Endothelial cell of umbilical vein (primary cell): ENCODE measurements at regions not wholly inside any gene's neighbourhood (a gene's known extent, or its start where the extent isn't known, plus 50 kb on each side); places are given as distances from the start of the nearest gene placed in this dataset.

Source experiments
- BruUV-seq: library from RNA; stranded (reverse); fragments of 400-500 nt; replicated peaks from 2 replicates; lab custom pipeline; 2021; lab: Mats Ljungman, UMichigan
- CTCF ChIA-PET: fragments of 300-600, 350-600 bp; sonication (Branson Sonifier 250); formaldehyde crosslinking; loops from one replicate; lab custom pipeline; 2021; ENCODE audit warnings: antibody characterized with exemption, inconsistent platforms; lab: Charles Lee
- POLR2A ChIA-PET: fragments of 300-600, 350-600 bp; sonication (Branson Sonifier 250); formaldehyde crosslinking; loops from one replicate; lab custom pipeline; 2021; ENCODE audit warnings: antibody characterized with exemption, inconsistent platforms; lab: Charles Lee
- DNase-seq: peaks from one replicate; pipeline ENCODE4 v3.0.0-alpha.2; 2011; ENCODE audit warnings: low read depth, low spot score
- FAIRE-seq: peaks from 2 replicates; lab custom pipeline; 2011; peaks lifted over from hg19 to GRCh38; lab: Jason Lieb, UNC
- H2AFZ ChIP-seq: 2 replicates; pipeline ENCODE4 v1.6.0; 2012; ENCODE audit warnings: low read depth, low read length, control low read depth, inconsistent platforms
- H3K27ac ChIP-seq: 2 replicates; pipeline ENCODE4 v1.5.1; 2011; ENCODE audit warnings: low read depth, mild to moderate bottlenecking, control low read depth, low read length, moderate library complexity; ENCODE audit not compliant: insufficient read depth
- H3K27me3 ChIP-seq, 2 experiments: 2 replicates each; pipeline versions ENCODE4 v1.6.0 to v1.6.1; 2011; ENCODE audit warnings: low read length in 2 of 2, mixed read lengths in 1 of 2; ENCODE audit not compliant: control insufficient read depth in 2 of 2, insufficient read depth in 2 of 2
- H3K36me3 ChIP-seq, 2 experiments: 2 replicates in 1 of 2; 3 replicates in 1 of 2; pipeline ENCODE4 v1.5.1; 2011; ENCODE audit warnings: low read length in 2 of 2, mild to moderate bottlenecking in 1 of 2, moderate library complexity in 1 of 2; ENCODE audit not compliant: control insufficient read depth in 2 of 2, insufficient read depth in 2 of 2; ENCODE audit errors: extremely low read depth in 1 of 2
- H3K4me1 ChIP-seq: 3 replicates; pipeline ENCODE4 v1.5.1; 2011; ENCODE audit warnings: mild to moderate bottlenecking, low read length; ENCODE audit not compliant: control insufficient read depth, insufficient read depth; ENCODE audit errors: extremely low read depth
- H3K4me2 ChIP-seq: 2 replicates; pipeline ENCODE4 v1.6.1; 2011; ENCODE audit warnings: low read length, control low read depth, mixed read lengths; ENCODE audit not compliant: insufficient read depth
- H3K4me3 ChIP-seq, 3 experiments: fragments of 200-600 bp in 1 of 3; sonication (generic), shearing (Covaris generic) in 1 of 3; replicated peaks in 1 of 3; 2 replicates each; pipeline ENCODE4 v1.5.1; 2011 to 2016; ENCODE audit warnings: control low read depth in 3 of 3, low read length in 3 of 3, mild to moderate bottlenecking in 2 of 3, inconsistent platforms in 1 of 3, low read depth in 1 of 3, moderate library complexity in 1 of 3; ENCODE audit not compliant: insufficient read depth in 1 of 3
- H3K79me2 ChIP-seq: 2 replicates; pipeline ENCODE4 v1.6.0; 2012; ENCODE audit warnings: low read length, inconsistent platforms; ENCODE audit not compliant: control insufficient read depth, insufficient read depth
- H3K9ac ChIP-seq: replicated peaks from 2 replicates; pipeline ENCODE3; 2011; ENCODE audit warnings: low read length, control low read depth; ENCODE audit not compliant: insufficient read depth; ENCODE audit errors: extremely low read depth
- H3K9me1 ChIP-seq: replicated peaks from 3 replicates; pipeline ENCODE4 v1.6.0; 2011; ENCODE audit warnings: mild to moderate bottlenecking, low read length; ENCODE audit not compliant: control insufficient read depth, insufficient read depth; ENCODE audit errors: extremely low read depth
- H3K9me3 ChIP-seq: replicated peaks from 2 replicates; pipeline ENCODE4 v1.5.1; 2012; ENCODE audit warnings: low read length, inconsistent platforms; ENCODE audit not compliant: control insufficient read depth, insufficient read depth
- H4K20me1 ChIP-seq: replicated peaks from 2 replicates; pipeline ENCODE3; 2011; ENCODE audit warnings: mild to moderate bottlenecking, low read length; ENCODE audit not compliant: control insufficient read depth, insufficient read depth; ENCODE audit errors: extremely low read depth
- CTCF ChIP-seq, 2 donors: IDR thresholded peaks; 1 replicate in 1 of 2; 2 replicates in 1 of 2; pipeline ENCODE4 v1.5.1; 2011; ENCODE audit warnings: low read length in 2 of 2, mild to moderate bottlenecking in 2 of 2, moderate library complexity in 2 of 2, control low read depth in 1 of 2, inconsistent platforms in 1 of 2, low read depth in 1 of 2; ENCODE audit not compliant: insufficient read depth in 1 of 2; ENCODE audit errors: extremely low read depth in 1 of 2
- EZH2 ChIP-seq: IDR thresholded peaks from 2 replicates; pipeline ENCODE4 v1.6.1; 2012; ENCODE audit warnings: borderline replicate concordance, low read depth, mild to moderate bottlenecking, moderate library complexity, low read length, inconsistent platforms; ENCODE audit not compliant: severe bottlenecking
- FOS ChIP-seq: IDR thresholded peaks from 2 replicates; pipeline ENCODE4 v1.6.1; 2011; ENCODE audit warnings: mild to moderate bottlenecking, low read length, moderate library complexity, borderline replicate concordance; ENCODE audit not compliant: insufficient read depth
- GATA2 ChIP-seq: IDR thresholded peaks from 2 replicates; pipeline ENCODE4 v1.7.0; 2011; ENCODE audit warnings: low read depth, mild to moderate bottlenecking, moderate library complexity, mixed read lengths, low read length; ENCODE audit not compliant: insufficient read length, insufficient read depth
- JUN ChIP-seq: IDR thresholded peaks from 2 replicates; pipeline ENCODE4 v1.6.1; 2011; ENCODE audit warnings: borderline replicate concordance, low read depth; ENCODE audit not compliant: insufficient read length, insufficient read depth
- MYC ChIP-seq: IDR thresholded peaks from one replicate; pipeline ENCODE4 v1.6.1; 2011; ENCODE audit warnings: mild to moderate bottlenecking, low read depth, low read length
- POLR2A ChIP-seq: IDR thresholded peaks from 2 replicates; pipeline ENCODE4 v1.6.1; 2012; ENCODE audit warnings: low read depth, mild to moderate bottlenecking, control low read depth, low read length
- POLR2AphosphoS5 ChIP-seq: IDR thresholded peaks from 2 replicates; pipeline ENCODE4 v1.6.1; 2012; ENCODE audit warnings: low read depth, mild to moderate bottlenecking, control low read depth, low read length, moderate library complexity; ENCODE audit not compliant: insufficient read depth
- dilution Hi-C: fragments of 300-500 bp; cut with MboI; formaldehyde crosslinking; loops from one replicate; pipeline ENCODE4 v1.15.0; 2019; ENCODE audit warnings: low sequenced_read_pairs; ENCODE audit not compliant: extremely low pct_ligation_motif_present
- intact Hi-C: fragments of 100-400 bp; cut with micrococcal nuclease; formaldehyde crosslinking; loops from one replicate; pipeline ENCODE4 v1.10.0; 2022
- TF ChIP-seq, protein P1 (sequence below): IDR thresholded peaks from 2 replicates; pipeline ENCODE4 v1.6.1; 2011; ENCODE audit not compliant: insufficient read depth, insufficient read length

GRCh38 chr2:15842758-15843666 lies 97.3 kb upstream of the MYCN start:
- no peaks in the 10 kb centered on the region for H3K79me2 ChIP-seq
- H4K20me1 ChIP-seq, result no peaks in the 10 kb centered on the region
- CTCF ChIA-PET, result no interaction called here
- no TSS peak for BruUV-seq
- H2AFZ ChIP-seq, result no peak overlapping the region
- TF ChIP-seq POLR2AphosphoS5 (no peak), JUN (no peak), EZH2 (no peak), MYC (no peak), CTCF (IDR thresholded peaks at IDR 0.05; ENCODE audit: extremely low read depth in 1 of 2, insufficient read depth in 1 of 2, low read depth in 1 of 2, low read length in 2 of 2) (no peak), FOS (no peak), POLR2A (no peak), GATA2 (no peak)
- TF ChIP-seq, protein P1, sequence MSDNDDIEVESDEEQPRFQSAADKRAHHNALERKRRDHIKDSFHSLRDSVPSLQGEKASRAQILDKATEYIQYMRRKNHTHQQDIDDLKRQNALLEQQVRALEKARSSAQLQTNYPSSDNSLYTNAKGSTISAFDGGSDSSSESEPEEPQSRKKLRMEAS, result no peak
- FAIRE-seq, result no peak
- no peaks in the 10 kb centered on the region for H3K9me3 ChIP-seq
- no peaks in the 10 kb centered on the region for H3K36me3 ChIP-seq
- H3K9me1 ChIP-seq, result no peaks in the 10 kb centered on the region
- intact Hi-C loops, result no loop called here
- no peak overlapping the region for H3K4me2 ChIP-seq
- H3K4me3 ChIP-seq, result no peak overlapping the region
- POLR2A ChIA-PET, result no interaction called here
- H3K27ac ChIP-seq, result no peak overlapping the region
- H3K27me3 ChIP-seq, result no peaks in the 10 kb centered on the region
- no peaks in the 10 kb centered on the region for H3K4me1 ChIP-seq
- dilution Hi-C loops, result no loop called here
- DNase-seq, result no peak
- no peak overlapping the region for H3K9ac ChIP-seq
